ENCODE measurements at regions not wholly inside any gene's neighbourhood (a gene's known extent, or its start where the extent isn't known, plus 50 kb on each side); places are given as distances from the start of the nearest gene placed in this dataset.
"Not testable (repeated sequence)": the region's sequence is repeated elsewhere in the genome, so short reads cannot be mapped to it uniquely, and the experiment has no call there.

DNA sequence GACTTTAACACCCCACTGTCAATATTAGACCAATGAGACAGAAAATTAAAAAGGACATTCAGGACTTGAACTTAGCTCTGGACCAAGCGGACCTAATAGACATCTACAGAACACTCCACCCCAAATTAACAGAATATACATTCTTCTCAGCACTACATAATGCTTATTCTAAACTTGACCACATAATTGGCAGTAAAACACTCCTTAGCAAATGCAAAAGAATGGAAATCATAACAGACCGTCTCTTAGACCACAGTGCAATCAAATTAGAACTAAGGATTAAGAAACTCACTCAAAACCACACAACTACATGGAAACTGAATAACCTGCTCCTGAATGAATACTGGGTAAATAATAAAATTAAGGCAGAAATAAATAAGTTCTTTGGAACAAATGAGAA is 138.2 kb upstream of the PDE4B start:
- ATAC-seq; H3K4me3 Mint-ChIP-seq; H3K27me3 ChIP-seq (ENCODE audit: insufficient read depth); H4K20me1 ChIP-seq (replicated peaks; ENCODE audit: insufficient read depth); H3K36me3 Mint-ChIP-seq (ENCODE audit: low read depth); H3K27me3 Mint-ChIP-seq (ENCODE audit: insufficient read depth, low read depth, poor library complexity); H3K4me1 ChIP-seq (ENCODE audit: insufficient read depth); H3K27ac Mint-ChIP-seq; H3K27ac ChIP-seq (ENCODE audit: low read depth); H3K36me3 ChIP-seq (ENCODE audit: insufficient read depth); H3K9me3 Mint-ChIP-seq; DNase-seq (ENCODE audit: low spot score); H3K4me1 Mint-ChIP-seq; H3K4me2 ChIP-seq; H3K9me2 ChIP-seq (ENCODE audit: insufficient read depth); H3K4me3 ChIP-seq; H3F3A ChIP-seq (replicated peaks; ENCODE audit: low read depth); H2AFZ ChIP-seq; H3K79me2 ChIP-seq (replicated peaks; ENCODE audit: insufficient read depth): not testable (repeated sequence)

DNA sequence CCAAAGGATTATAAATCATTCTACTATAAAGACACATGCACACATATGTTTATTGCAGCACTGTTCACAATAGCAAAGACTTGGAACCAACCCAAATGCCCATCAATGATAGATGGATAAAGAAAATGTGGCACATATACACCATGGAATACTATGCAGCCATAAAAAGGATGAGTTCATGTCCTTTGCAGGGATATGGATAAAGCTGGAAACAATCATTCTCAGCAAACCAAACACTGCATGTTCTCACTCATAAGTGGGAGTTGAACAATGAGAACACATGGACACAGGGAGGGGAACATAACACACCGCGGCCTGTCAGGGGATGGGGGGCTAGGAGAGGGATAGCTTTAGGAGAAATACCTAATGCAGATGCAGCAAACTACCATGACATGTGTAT is 135.1 kb upstream of the PDE4B start:
- H3K36me3 Mint-ChIP-seq (ENCODE audit: low read depth); H2AFZ ChIP-seq; H3F3A ChIP-seq (replicated peaks; ENCODE audit: low read depth); DNase-seq (ENCODE audit: low spot score); H3K4me1 Mint-ChIP-seq; ATAC-seq; H3K4me3 Mint-ChIP-seq; H3K27ac ChIP-seq (ENCODE audit: low read depth); H3K4me3 ChIP-seq; H3K27ac Mint-ChIP-seq; H3K4me1 ChIP-seq (ENCODE audit: insufficient read depth); H3K36me3 ChIP-seq (ENCODE audit: insufficient read depth); H3K27me3 ChIP-seq (ENCODE audit: insufficient read depth); H3K9me3 Mint-ChIP-seq; H4K20me1 ChIP-seq (replicated peaks; ENCODE audit: insufficient read depth); H3K4me2 ChIP-seq; H3K79me2 ChIP-seq (replicated peaks; ENCODE audit: insufficient read depth); H3K9me2 ChIP-seq (ENCODE audit: insufficient read depth); H3K27me3 Mint-ChIP-seq (ENCODE audit: insufficient read depth, low read depth, poor library complexity): not testable (repeated sequence)

DNA sequence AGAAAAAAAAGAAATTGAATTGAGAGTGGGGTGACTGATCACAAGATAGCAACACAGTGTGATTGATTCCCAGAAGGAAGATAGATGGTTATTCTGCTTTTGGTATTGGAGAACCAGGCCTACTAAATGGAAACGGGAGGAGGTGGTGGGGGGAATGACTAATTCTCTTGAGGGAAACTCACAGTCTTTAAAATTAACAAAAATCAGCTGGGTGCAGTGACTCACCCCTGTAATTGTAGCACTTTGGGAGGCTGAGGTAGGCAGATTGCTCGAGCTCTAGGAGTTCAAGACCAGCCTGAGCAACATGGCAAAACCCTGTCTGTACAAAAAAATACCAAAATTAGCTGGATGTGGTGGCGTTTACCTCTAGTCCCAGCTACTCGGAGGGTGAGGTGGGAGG is 134.6 kb upstream of the PDE4B start:
- H3K4me3 ChIP-seq, result no peak overlapping the region
- TF ChIP-seq CREB1 (CRISPR knock-in tag; IDR thresholded peaks at IDR 0.05; ENCODE audit: low read depth), result no peak
- TF ChIP-seq, protein P1, sequence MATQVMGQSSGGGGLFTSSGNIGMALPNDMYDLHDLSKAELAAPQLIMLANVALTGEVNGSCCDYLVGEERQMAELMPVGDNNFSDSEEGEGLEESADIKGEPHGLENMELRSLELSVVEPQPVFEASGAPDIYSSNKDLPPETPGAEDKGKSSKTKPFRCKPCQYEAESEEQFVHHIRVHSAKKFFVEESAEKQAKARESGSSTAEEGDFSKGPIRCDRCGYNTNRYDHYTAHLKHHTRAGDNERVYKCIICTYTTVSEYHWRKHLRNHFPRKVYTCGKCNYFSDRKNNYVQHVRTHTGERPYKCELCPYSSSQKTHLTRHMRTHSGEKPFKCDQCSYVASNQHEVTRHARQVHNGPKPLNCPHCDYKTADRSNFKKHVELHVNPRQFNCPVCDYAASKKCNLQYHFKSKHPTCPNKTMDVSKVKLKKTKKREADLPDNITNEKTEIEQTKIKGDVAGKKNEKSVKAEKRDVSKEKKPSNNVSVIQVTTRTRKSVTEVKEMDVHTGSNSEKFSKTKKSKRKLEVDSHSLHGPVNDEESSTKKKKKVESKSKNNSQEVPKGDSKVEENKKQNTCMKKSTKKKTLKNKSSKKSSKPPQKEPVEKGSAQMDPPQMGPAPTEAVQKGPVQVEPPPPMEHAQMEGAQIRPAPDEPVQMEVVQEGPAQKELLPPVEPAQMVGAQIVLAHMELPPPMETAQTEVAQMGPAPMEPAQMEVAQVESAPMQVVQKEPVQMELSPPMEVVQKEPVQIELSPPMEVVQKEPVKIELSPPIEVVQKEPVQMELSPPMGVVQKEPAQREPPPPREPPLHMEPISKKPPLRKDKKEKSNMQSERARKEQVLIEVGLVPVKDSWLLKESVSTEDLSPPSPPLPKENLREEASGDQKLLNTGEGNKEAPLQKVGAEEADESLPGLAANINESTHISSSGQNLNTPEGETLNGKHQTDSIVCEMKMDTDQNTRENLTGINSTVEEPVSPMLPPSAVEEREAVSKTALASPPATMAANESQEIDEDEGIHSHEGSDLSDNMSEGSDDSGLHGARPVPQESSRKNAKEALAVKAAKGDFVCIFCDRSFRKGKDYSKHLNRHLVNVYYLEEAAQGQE (IDR thresholded peaks at IDR 0.05; ENCODE audit: unreplicated experiment), result no peak
- no peaks in the 10 kb centered on the region for H3K79me2 ChIP-seq (replicated peaks; ENCODE audit: insufficient read depth)
- no peaks in the 10 kb centered on the region for H3K27me3 ChIP-seq (ENCODE audit: insufficient read depth)
- no peaks in the 10 kb centered on the region for H3K4me1 Mint-ChIP-seq
- peaks cover 1% of the 10 kb centered on the region for H3K27me3 Mint-ChIP-seq (ENCODE audit: insufficient read depth, low read depth, poor library complexity)
- H3K27ac Mint-ChIP-seq, result no peak overlapping the region
- no peaks in the 10 kb centered on the region for H4K20me1 ChIP-seq (replicated peaks; ENCODE audit: insufficient read depth)
- peaks cover 2% of the 10 kb centered on the region; the same call in 1 of the 3 replicates for H3K9me3 Mint-ChIP-seq
- H3K4me1 ChIP-seq (ENCODE audit: insufficient read depth), result no peaks in the 10 kb centered on the region
- H3K4me2 ChIP-seq, result no peak overlapping the region
- no peak overlapping the region for H2AFZ ChIP-seq
- DNase-seq (ENCODE audit: low spot score) (no peak), ATAC-seq (no peak)
- H3K4me3 Mint-ChIP-seq, result no peak overlapping the region
- H3F3A ChIP-seq (replicated peaks; ENCODE audit: low read depth), result no peaks in the 10 kb centered on the region
- no peaks in the 10 kb centered on the region for H3K36me3 ChIP-seq (ENCODE audit: insufficient read depth)
- H3K9me2 ChIP-seq (ENCODE audit: insufficient read depth), result no peaks in the 10 kb centered on the region
- H3K36me3 Mint-ChIP-seq (ENCODE audit: low read depth), result no peaks in the 10 kb centered on the region
- no peak overlapping the region for H3K27ac ChIP-seq (ENCODE audit: low read depth)
